ENCODE measurements at regions not wholly inside any gene's neighbourhood (a gene's known extent, or its start where the extent isn't known, plus 50 kb on each side); places are given as distances from the start of the nearest gene placed in this dataset.

- TF ChIP-seq, protein P1, sequence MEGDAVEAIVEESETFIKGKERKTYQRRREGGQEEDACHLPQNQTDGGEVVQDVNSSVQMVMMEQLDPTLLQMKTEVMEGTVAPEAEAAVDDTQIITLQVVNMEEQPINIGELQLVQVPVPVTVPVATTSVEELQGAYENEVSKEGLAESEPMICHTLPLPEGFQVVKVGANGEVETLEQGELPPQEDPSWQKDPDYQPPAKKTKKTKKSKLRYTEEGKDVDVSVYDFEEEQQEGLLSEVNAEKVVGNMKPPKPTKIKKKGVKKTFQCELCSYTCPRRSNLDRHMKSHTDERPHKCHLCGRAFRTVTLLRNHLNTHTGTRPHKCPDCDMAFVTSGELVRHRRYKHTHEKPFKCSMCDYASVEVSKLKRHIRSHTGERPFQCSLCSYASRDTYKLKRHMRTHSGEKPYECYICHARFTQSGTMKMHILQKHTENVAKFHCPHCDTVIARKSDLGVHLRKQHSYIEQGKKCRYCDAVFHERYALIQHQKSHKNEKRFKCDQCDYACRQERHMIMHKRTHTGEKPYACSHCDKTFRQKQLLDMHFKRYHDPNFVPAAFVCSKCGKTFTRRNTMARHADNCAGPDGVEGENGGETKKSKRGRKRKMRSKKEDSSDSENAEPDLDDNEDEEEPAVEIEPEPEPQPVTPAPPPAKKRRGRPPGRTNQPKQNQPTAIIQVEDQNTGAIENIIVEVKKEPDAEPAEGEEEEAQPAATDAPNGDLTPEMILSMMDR (conservative IDR thresholded peaks at IDR 0.05 in 1 of 2, IDR thresholded peaks at IDR 0.05 in 1 of 2; ENCODE audit: low read depth in 1 of 2, low read length in 2 of 2): no peak
- TF ChIP-seq EZH2 (IDR thresholded peaks at IDR 0.05; ENCODE audit: low read length, missing control alignments): no peak
These were observed 62.7 kb upstream of the PLAC8 start for GRCh38 chr4:83177182-83177581.

Measured in fibroblast of lung (primary cell).